Inflammatory macrophage treated with lipopolysaccharide for 4 hours (primary cell): ENCODE measurements at regions not wholly inside any gene's neighbourhood (a gene's known extent, or its start where the extent isn't known, plus 50 kb on each side); places are given as distances from the start of the nearest gene placed in this dataset.
"Not testable (repeated sequence)": the region's sequence is repeated elsewhere in the genome, so short reads cannot be mapped to it uniquely, and the experiment has no call there.

Source experiments
- DNase-seq: peaks from one replicate; pipeline ENCODE4 v3.0.0-alpha.2; 2020

GRCh38 chrX:122591546-122591945 lies 592.5 kb upstream of the GRIA3 start:
- no peak for DNase-seq

DNA sequence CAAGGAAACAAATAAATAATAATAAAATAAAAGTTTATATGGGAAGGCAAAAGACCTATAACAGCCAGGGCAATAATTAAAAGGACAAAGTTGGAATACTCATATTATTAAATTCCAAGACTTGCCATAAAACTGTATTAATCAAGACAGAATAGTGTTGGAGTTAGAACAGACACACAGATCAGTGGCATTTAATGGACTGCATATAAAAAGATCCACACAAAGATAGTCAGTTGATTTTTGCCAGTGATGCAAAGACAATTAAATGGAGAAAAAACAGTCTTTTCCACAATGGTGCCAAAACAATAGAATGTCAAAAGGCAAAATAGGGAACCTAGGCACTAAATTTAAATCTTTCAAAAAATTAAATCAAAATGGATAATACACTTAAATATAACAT lies 587.1 kb upstream of the GRIA3 start:
- DNase-seq: no peak

DNA sequence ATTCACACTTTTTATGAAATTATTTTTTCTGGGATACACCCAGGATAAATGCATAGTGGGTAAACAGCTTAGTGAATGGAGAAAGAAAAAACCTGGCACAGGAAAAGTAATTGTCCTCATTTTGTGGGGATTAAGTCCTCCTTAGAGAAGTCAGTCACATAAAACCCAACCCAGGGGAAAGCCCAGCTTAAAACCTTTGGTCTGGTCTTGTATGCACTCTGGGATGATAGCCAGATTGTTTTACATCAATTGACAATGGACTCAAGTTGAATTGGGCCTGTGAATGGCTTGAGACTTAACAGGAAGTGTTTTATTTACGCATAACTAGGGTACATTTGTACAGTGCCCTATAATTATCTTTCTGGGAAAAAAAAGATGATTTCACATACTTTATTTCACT lies 561.3 kb upstream of the GRIA3 start:
- DNase-seq: no peak

DNA sequence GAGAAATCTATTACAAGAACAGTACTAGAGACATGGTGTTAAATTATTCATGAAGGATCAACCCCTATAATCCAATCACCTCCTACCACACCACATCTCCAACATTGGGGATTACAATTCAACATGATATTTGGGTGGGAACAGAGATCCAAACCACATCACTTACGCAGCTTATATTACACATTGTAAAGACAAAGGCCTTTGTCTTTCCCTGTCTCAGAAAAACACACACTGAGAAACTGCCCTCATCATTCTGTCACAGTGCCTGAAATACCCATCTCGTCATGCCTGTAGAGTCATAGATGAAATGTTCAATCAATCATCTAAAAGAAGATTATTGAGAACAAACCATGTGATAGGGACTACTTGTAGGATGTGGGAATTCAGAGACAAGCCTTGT lies 558.8 kb upstream of the GRIA3 start:
- no peak for DNase-seq

DNA sequence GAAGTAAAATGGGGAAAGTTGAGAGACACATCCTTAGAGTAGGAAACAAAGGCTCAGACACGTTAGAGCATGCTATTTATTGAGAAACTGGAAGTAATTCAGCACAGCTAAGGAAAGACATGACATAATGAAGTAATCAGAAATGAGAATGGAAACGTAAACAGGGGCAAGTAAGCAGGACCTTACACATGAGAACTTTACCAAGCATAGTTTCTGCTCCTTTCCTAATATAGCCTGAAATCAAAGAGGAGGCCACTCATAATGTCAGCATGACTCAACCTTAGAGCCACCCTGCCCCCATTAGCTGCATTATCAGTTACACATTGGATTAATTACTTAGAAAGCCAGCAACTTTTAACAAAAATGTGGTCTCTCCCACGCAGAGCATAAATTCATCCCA lies 558.3 kb upstream of the GRIA3 start:
- no peak for DNase-seq

GRCh38 chrX:122626871-122627270 lies 557.2 kb upstream of the GRIA3 start:
- no peak for DNase-seq

- DNase-seq: no peak
Observed at GRCh38 chrX:122641136-122641535, 542.9 kb upstream of the GRIA3 start.

GRCh38 chrX:122641826-122642225 lies 542.3 kb upstream of the GRIA3 start:
- DNase-seq: no peak

DNA sequence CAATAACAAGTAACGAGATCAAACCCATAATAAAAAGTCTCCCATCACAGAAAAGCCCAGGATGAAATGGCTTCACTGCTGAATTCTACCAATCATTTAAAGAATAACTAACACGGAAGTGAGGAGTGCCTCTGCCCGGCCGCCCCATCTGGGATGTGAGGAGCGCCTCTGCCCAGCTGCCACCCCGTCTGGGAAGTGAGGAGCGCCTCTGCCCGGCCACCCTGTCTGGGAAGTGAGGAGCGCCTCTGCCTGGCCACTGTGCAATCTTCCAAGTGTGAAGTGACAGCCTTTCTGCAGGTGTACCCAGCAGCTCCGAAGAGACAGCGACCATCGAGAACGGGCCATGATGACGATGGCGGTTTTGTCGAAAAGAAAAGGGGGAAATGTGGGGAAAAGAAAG lies 528.8 kb upstream of the GRIA3 start:
- DNase-seq: not testable (repeated sequence)

GRCh38 chrX:122666601-122667000 lies 517.5 kb upstream of the GRIA3 start:
- DNase-seq: no peak

DNA sequence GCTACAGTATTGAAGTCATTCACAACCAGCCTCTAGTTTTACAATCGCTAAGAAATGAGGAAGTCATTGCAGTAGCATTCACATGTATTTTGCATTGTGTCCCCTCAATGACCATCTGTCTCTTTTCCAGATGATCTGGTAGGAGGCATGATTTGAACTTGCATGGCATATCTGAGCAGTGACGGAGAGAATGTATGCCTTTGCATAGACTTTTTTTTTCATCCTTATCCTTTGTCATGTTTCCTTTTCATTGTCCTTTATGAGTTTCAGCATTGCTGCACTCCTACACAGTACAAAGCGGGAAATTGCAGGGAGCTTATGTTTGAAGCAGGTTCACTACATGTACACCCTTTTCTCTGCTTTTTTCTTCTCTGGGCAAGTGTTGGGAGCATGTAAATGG lies 516.4 kb upstream of the GRIA3 start:
- DNase-seq: no peak

DNA sequence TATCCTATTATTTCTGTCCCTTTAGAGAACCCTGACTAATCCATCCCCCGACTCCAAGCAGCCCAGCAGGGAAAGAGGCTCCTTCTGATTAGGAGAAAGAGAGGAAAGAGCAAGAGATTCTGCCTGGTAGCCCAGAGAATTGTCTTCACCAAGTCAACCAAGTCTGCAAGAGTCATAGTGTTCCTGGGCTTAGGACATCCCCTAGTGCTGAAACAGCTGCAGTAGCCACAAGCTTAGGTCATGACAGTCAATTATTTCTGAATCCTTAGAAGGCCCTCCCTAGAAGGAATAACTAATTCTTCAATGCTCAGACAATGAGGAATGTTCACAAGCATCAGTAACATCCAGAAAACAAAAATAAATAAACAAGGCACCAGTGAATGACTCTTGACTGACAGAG lies 480.3 kb upstream of the GRIA3 start:
- no peak for DNase-seq

DNA sequence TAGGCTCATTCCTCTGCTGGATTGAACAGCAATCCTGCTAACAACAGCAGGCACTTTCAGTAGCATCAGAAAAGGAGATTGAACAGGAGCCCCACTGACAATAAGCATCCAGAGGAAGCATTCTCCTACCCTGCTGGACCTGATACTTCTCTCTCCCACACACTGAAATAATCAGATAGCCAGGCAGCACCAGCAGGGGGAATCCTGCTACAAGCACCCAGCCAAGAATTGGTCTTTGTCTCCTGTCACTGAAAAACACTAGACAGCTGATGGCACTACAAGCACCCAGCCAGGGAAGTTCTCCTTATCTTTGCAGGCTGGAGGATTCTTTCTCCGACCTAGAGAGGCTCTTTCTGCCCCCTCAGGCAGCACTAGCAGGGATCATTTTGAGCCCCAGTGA lies 444.3 kb upstream of the GRIA3 start:
- no peak for DNase-seq

DNA sequence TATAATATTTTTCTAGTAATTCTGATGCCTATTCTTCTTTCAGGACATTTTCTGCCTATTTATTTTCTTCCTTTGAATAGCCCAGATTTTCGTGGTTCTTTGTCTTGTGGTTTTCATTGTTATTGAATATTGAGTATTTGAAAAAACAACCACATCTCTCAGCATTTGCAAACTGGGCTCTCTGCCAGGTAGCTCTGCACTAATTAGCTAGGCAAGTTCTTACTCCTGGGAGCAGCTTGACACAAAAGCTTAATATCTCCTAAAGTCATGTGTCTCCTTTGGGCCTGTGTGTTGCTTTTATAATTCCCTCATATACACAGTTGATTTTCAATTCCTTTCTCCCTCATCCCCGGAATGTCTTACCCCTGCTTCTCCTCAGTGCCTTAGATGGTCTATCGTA lies 413.5 kb upstream of the GRIA3 start:
- no peak for DNase-seq

DNA sequence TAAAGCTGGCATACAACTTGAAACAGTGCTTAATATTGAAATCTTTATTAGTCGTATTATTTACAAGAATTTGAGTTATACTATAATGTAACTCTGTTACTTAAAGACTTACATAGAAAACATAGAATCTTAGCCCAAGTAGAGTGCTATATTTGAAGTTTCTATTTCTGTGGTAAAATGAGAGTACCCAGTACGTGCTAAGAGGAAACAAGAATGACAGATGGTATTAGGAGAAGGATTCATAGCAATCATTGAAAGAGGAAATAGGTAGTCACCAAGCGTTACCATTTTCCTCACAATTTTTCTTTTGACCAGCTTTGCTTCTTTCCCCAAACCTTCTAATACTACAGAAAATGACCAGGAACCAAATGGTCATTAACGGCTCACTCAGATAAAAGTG lies 412.1 kb upstream of the GRIA3 start:
- no peak for DNase-seq

DNA sequence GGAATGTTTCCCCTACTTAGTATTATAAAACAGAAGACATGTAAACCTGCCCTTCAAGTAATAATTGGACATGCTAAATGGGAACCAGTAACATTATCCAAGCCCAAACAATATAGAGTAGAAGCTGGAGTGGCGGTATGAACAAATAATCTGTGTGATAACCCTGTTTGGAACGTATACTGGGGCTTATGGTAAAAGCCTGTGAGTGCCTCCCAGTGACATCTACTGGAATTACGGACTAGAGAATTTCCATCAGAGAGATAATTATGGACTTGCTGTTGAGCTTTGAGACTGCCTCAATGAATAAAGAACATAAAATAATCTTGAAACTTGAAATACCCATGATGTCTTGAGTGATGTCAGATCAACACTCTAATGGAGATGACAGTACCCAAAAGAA lies 406.3 kb upstream of the GRIA3 start:
- DNase-seq: no peak

- DNase-seq: no peak
Observed at GRCh38 chrX:122783918-122784317, 400.2 kb upstream of the GRIA3 start.

DNA sequence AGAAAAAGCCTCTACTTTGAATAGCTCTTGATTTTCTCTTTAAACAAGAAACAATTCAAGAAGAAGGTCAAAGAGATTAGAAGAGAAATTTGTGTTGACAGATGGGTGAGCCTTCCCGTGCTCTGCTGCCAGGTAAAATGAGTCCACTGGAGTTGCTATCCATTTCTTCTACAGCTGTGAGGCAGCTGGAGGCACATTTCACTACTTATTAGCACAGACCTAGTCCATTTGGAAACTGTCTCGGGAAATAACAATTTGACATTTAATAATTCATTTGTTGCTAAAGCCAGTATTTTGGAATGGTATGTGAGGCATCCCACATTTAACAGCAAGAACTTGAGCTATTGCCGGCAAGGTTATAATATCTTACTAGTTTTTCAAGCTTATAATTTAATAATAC lies 396.8 kb upstream of the GRIA3 start:
- DNase-seq: no peak

GRCh38 chrX:122788216-122788615 lies 395.9 kb upstream of the GRIA3 start:
- no peak for DNase-seq

- no peak for DNase-seq
Observed at GRCh38 chrX:122790376-122791095, 393.5 kb upstream of the GRIA3 start.

DNA sequence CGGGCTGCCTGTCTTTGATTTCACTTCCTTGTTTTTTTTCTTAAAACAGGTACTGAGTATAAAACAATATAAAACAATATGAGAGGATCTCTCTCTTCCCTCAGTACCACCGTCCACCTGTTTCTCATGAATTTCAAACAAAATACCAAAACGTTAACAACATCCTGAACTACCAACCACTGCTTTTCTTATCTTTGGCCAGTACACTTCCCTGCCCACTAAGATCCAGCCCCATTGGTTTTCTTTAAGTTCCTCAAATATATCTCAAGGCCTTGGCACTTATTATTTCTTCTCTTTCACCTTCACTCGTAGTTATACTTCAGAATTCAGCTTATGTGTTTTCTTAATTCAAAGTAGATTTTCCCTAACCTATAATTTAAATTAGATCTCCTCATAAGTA lies 370.2 kb upstream of the GRIA3 start:
- DNase-seq: no peak

GRCh38 chrX:122816288-122816687 lies 367.8 kb upstream of the GRIA3 start:
- no peak for DNase-seq

DNA sequence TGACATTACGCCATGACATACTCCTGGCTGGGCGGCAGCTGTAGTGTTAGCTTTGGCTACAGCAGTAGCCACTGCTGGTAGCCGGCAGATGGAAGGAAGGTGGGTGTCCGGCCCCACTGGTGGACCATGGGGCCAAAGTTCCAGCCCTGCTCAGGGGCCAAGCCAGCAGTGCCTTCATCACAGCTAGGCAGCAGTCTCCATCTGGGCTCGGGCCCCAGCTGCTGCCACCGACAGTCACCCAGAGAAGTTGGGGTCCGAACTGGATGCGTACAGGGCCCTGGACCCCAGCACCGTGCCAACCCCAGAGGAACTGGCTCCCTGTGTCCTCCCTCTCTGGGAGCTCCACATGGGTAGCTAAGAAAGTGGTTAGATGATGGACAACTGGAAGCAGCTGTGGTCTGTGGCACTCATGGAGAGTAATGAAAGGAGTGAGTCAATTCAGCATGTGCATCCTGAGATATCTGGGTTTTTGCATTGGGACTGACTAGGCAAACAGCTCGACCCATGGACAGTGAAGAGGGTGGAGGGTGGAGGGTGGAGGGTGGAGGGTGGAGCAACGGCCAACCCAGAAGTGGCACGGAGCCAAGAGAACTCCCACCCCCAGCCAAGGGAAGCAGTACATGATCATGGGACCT lies 366.6 kb upstream of the GRIA3 start:
- DNase-seq: no peak

DNA sequence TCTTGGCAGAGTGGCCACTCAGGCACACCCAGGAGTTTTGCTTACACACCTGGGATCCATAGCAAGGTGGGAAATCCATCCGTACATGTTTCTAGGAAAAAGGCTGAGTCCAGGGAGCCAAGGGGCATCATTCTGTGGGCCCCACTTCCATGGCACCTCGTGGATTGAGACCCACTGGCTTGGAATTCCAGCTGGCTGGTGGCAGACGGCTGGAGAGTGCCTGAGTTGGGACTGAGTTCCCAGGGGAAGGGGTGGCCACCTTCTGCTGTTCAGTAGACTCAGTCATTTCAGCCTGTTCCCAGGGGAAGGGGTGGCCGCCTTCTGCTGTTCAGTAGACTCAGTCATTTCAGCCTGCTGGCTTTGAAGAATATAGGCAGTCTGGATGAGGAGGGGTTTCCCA lies 366.0 kb upstream of the GRIA3 start:
- no peak for DNase-seq

GRCh38 chrX:122833230-122833629 lies 350.8 kb upstream of the GRIA3 start:
- DNase-seq: no peak
